Ascending aorta (tissue), 2 donors: ENCODE measurements at regions not wholly inside any gene's neighbourhood (a gene's known extent, or its start where the extent isn't known, plus 50 kb on each side); places are given as distances from the start of the nearest gene placed in this dataset.
"Not testable (repeated sequence)": the region's sequence is repeated elsewhere in the genome, so short reads cannot be mapped to it uniquely, and the experiment has no call there.

ENCODE experiments used
- DNase-seq, 2 donors: peaks; one replicate each; pipeline ENCODE4 v3.0.0-alpha.2; 2019; ENCODE audit warnings: low spot score in 2 of 2
- H3K27ac ChIP-seq, 2 donors: fragments of 200-600 bp; sonication (generic); one replicate each; pipeline ENCODE4 v1.5.1; 2016 to 2017; ENCODE audit warnings: mild to moderate bottlenecking in 1 of 2
- H3K27me3 ChIP-seq: fragments of 200-600 bp; sonication (generic); one replicate; pipeline ENCODE4 v1.5.1; 2017
- H3K36me3 ChIP-seq, 2 donors: fragments of 200-600 bp; sonication (generic); one replicate each; pipeline ENCODE4 v1.5.1; 2016
- H3K4me1 ChIP-seq, 2 donors: fragments of 200-600 bp; sonication (generic); one replicate each; pipeline ENCODE4 v1.5.1; 2016 to 2017; ENCODE audit warnings: mild to moderate bottlenecking in 1 of 2
- H3K4me3 ChIP-seq, 2 donors: fragments of 200-600 bp; sonication (generic); one replicate each; pipeline ENCODE4 v1.5.1; 2016 to 2017; ENCODE audit warnings: mild to moderate bottlenecking in 1 of 2
- H3K9me3 ChIP-seq, 2 donors: fragments of 200-600 bp; sonication (generic); one replicate each; pipeline ENCODE4 v1.5.1; 2016
- intact Hi-C: fragments of 100-400 bp; cut with DNase I; formaldehyde crosslinking; loops from one replicate; pipeline ENCODE4 v1.15.1; 2023
- TF ChIP-seq, protein P1 (sequence below), 3 experiments: fragments of 200-600 bp in 2 of 3; fragments of 450-650 bp in 1 of 3; sonication (generic) in 2 of 3; IDR thresholded peaks; one replicate each; pipeline ENCODE4 v1.5.1; 2016 to 2019; ENCODE audit warnings: antibody characterized with exemption in 3 of 3, mild to moderate bottlenecking in 1 of 3, moderate library complexity in 1 of 3

- no peaks in the 10 kb centered on the region for H3K27me3 ChIP-seq
- DNase-seq, result no peak
- no peaks in the 10 kb centered on the region for H3K9me3 ChIP-seq
- no peaks in the 10 kb centered on the region for H3K36me3 ChIP-seq
- no peaks in the 10 kb centered on the region for H3K4me1 ChIP-seq
- TF ChIP-seq, protein P1, sequence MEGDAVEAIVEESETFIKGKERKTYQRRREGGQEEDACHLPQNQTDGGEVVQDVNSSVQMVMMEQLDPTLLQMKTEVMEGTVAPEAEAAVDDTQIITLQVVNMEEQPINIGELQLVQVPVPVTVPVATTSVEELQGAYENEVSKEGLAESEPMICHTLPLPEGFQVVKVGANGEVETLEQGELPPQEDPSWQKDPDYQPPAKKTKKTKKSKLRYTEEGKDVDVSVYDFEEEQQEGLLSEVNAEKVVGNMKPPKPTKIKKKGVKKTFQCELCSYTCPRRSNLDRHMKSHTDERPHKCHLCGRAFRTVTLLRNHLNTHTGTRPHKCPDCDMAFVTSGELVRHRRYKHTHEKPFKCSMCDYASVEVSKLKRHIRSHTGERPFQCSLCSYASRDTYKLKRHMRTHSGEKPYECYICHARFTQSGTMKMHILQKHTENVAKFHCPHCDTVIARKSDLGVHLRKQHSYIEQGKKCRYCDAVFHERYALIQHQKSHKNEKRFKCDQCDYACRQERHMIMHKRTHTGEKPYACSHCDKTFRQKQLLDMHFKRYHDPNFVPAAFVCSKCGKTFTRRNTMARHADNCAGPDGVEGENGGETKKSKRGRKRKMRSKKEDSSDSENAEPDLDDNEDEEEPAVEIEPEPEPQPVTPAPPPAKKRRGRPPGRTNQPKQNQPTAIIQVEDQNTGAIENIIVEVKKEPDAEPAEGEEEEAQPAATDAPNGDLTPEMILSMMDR (IDR thresholded peaks at IDR 0.05), result no peak
- intact Hi-C loops, result no loop called here
- H3K4me3 ChIP-seq, result no peak overlapping the region
- no peak overlapping the region for H3K27ac ChIP-seq
Observed at GRCh38 chr4:156113138-156113765, 159.6 kb upstream of the CTSO start.

GRCh38 chr4:156111686-156112085 lies 158.0 kb upstream of the CTSO start:
- TF ChIP-seq, protein P1 (IDR thresholded peaks at IDR 0.05), result no peak
- intact Hi-C loops, result no loop called here
- H3K4me3 ChIP-seq, result no peak overlapping the region
- no peaks in the 10 kb centered on the region for H3K27me3 ChIP-seq
- H3K27ac ChIP-seq, result no peak overlapping the region
- no peaks in the 10 kb centered on the region for H3K36me3 ChIP-seq
- H3K4me1 ChIP-seq, result no peaks in the 10 kb centered on the region
- DNase-seq, result no peak
- no peaks in the 10 kb centered on the region for H3K9me3 ChIP-seq

GRCh38 chr4:156109943-156110900 lies 156.6 kb upstream of the CTSO start:
- DNase-seq, result no peak

DNA sequence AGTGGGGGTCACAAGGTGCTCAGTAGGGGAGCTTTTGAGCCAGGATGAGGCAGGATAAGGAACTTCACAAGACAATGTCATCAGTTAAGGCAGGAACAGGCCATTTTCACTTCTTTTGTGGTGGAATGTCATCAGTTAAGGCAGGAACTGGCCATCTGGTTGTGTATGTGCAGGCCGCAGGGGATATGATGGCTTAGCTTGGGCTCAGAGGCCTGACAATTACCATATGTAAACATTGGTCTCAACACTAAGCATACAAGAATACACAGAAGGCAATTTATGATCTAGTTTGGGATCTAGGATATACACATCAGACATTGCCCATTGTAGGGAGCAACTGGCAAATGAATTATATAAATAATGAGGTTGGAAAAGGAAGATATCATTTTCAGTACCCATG lies 155.4 kb upstream of the CTSO start:
- DNase-seq, H3K27me3 ChIP-seq, H3K36me3 ChIP-seq, H3K27ac ChIP-seq, intact Hi-C loops, H3K4me1 ChIP-seq, H3K4me3 ChIP-seq, H3K9me3 ChIP-seq: not testable (repeated sequence)

More at GRCh38 chr4:156109943-156110900, 156.6 kb upstream of the CTSO start:
- Histone ChIP-seq H3K9me3 (no peaks in the 10 kb centered on the region), H3K27ac (no peak overlapping the region), H3K36me3 (no peaks in the 10 kb centered on the region), H3K4me1 (no peaks in the 10 kb centered on the region), H3K27me3 (no peaks in the 10 kb centered on the region), H3K4me3 (no peak overlapping the region)
- TF ChIP-seq, protein P1 (IDR thresholded peaks at IDR 0.05), result no peak
- intact Hi-C loops, result no loop called here

DNA sequence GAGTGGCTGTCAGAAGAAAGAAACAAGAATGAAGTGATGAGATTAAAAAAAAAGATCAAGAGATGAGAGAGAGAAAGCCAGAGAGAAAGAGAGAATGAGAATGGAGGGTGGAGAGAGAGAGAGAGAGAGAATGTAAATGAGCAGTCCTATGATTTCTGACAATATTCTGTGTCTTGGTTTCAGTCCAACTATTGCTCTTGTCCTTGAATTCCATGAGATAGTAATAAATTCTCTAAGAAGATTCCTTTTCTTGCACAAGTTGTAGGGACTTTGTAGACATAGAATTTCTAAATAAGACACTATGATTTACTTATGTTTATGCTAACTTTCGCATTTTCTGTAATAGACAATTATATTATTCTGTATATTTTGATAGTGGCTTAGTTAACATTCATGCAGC lies 149.6 kb upstream of the CTSO start:
- no peak overlapping the region for H3K27ac ChIP-seq
- DNase-seq, result no peak
- H3K4me1 ChIP-seq, result no peaks in the 10 kb centered on the region
- TF ChIP-seq, protein P1 (IDR thresholded peaks at IDR 0.05), result no peak
- H3K4me3 ChIP-seq, result no peak overlapping the region
- H3K9me3 ChIP-seq, result no peaks in the 10 kb centered on the region
- H3K36me3 ChIP-seq, result no peaks in the 10 kb centered on the region
- intact Hi-C loops, result no loop called here
- no peaks in the 10 kb centered on the region for H3K27me3 ChIP-seq

- Histone ChIP-seq H3K27ac (no peak overlapping the region), H3K36me3 (no peaks in the 10 kb centered on the region), H3K27me3 (no peaks in the 10 kb centered on the region), H3K4me3 (no peak overlapping the region), H3K9me3 (no peaks in the 10 kb centered on the region), H3K4me1 (no peaks in the 10 kb centered on the region)
- DNase-seq, result no peak
- TF ChIP-seq, protein P1 (IDR thresholded peaks at IDR 0.05), result no peak
- intact Hi-C loops, result no loop called here
Observed at GRCh38 chr4:156102411-156102810, 148.7 kb upstream of the CTSO start.
